Naive B cell (primary cell): ENCODE measurements at regions not wholly inside any gene's neighbourhood (a gene's known extent, or its start where the extent isn't known, plus 50 kb on each side); places are given as distances from the start of the nearest gene placed in this dataset.
A peak's percentile ranks its signal among the peaks of the same experiment; 100 is the strongest.

Experiments
- ATAC-seq, 2 donors: fragments of 150-1000 bp; cut with Tn5 transposase; 2 replicates each; pipeline ENCODE4 v1.10.0; 2021; ENCODE audit warnings: low read depth in 2 of 2, mild to moderate bottlenecking in 2 of 2, moderate library complexity in 2 of 2
- DNase-seq: peaks from one replicate; pipeline ENCODE4 v3.0.0; 2022
- H3K27ac Mint-ChIP-seq, 6 donors: one replicate each; pipeline ENCODE4 v1.8.0; 2020 to 2022; ENCODE audit warnings: mild to moderate bottlenecking in 6 of 6, mixed read lengths in 6 of 6, moderate library complexity in 5 of 6, inconsistent platforms in 2 of 6
- H3K27me3 Mint-ChIP-seq, 3 donors: one replicate each; pipeline ENCODE4 v1.8.0; 2021 to 2022; ENCODE audit warnings: mixed read lengths in 3 of 3, mild to moderate bottlenecking in 1 of 3
- H3K36me3 Mint-ChIP-seq, 2 donors: one replicate each; pipeline ENCODE4 v1.8.0; 2020 to 2022; ENCODE audit warnings: mixed read lengths in 2 of 2, inconsistent platforms in 1 of 2, mild to moderate bottlenecking in 1 of 2
- H3K4me1 Mint-ChIP-seq, 3 donors: one replicate each; pipeline ENCODE4 v1.8.0; 2020 to 2022; ENCODE audit warnings: mixed read lengths in 3 of 3, inconsistent platforms in 1 of 3, mild to moderate bottlenecking in 1 of 3, moderate library complexity in 1 of 3
- H3K4me3 Mint-ChIP-seq, 8 donors: one replicate each; pipeline ENCODE4 v1.8.0; 2020 to 2022; ENCODE audit warnings: mild to moderate bottlenecking in 8 of 8, mixed read lengths in 8 of 8, moderate library complexity in 8 of 8, inconsistent platforms in 2 of 8
- H3K9me3 Mint-ChIP-seq, 7 donors: one replicate each; pipeline ENCODE4 v1.8.0; 2020 to 2022; ENCODE audit warnings: mixed read lengths in 7 of 7, mild to moderate bottlenecking in 5 of 7, inconsistent platforms in 2 of 7, moderate library complexity in 1 of 7

DNA sequence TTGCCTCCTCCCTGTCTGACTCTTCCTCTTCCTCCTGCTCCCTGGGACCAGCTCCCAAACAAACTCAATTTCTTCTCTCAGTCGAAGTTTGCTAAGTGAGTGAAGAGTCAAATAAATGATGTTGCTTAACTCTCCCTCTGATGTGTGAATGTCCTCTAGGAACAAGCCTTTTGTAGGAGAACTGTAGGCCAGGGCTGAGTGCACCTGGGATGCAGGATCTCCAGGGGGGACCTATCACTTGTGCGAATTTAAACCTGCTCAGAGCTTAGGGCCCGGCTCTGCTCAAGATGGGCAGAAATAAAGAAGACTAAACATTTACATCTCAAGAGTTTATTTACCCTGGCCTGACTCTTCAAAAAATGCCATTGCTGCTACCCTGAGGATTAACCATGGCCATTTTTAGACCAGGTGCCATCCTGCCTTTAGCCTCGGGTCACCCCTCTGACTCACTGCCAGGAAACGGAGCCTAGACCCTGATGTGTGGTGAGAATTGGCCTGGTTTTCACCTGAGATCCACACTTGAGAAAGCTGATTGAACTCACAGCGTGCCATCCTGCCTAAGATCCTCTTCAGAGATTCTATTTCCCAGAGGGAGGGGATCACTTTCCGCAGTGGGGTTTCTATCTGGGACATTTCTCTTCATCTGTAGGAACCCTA, 63.6 kb upstream of the CD93 start:
- ATAC-seq (no peak), DNase-seq (no peak)
- no peaks in the 10 kb centered on the region for H3K36me3 Mint-ChIP-seq
- no peak overlapping the region for H3K27ac Mint-ChIP-seq
- H3K4me3 Mint-ChIP-seq, result no peak overlapping the region
- peaks cover 4 to 14% (median 5%) of the 10 kb centered on the region in 3 donors for H3K4me1 Mint-ChIP-seq
- H3K27me3 Mint-ChIP-seq, result peaks cover 4 to 32% (median 7%) of the 10 kb centered on the region in 3 donors
- peaks cover 0 to 3% (median 0%) of the 10 kb centered on the region in 7 donors for H3K9me3 Mint-ChIP-seq

DNA sequence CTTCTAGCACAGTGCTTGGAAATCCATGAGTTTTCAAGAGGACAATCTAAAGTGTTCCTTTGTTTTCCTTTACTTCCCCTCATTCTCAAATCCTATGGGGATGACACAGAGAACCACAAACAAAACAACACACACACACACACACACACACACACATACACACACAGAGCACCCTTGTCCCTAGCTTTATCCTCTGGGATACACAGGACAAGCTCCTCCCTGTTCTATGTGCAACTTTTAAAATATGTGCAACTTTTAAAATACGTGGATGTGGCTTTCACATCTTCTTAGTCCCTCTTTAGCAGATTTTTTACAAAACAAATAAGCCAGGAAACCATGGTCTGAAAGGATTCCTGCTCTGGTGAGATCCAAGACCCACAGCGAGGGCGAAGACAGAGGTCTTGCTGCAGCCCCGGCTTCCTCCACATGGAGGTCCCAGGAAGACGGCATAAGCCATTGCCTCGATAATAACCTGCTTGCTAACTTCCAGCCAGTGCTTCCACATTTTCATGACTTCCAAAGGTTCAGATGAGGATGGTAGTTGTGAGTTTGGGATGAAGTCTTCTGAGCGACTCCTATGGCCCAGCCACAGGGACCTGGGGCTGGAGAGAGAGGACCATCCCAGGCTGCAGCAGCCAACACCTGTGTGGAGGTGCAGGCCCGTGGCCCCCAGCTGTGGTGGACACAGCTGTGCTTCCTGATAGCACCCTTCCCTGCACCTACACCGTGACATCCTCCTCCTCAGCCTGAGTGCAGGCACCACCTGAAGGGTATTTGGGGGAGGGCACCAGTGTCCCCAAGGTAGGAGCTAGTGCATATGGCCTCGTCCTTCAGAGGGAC, 62.8 kb upstream of the CD93 start:
- Mint-ChIP-seq H3K4me1 (peaks cover 0 to 9% (median 2%) of the 10 kb centered on the region in 3 donors), H3K27me3 (peaks cover 4 to 40% (median 14%) of the 10 kb centered on the region in 3 donors), H3K9me3 (peaks cover 0 to 3% (median 0%) of the 10 kb centered on the region in 7 donors), H3K36me3 (no peaks in the 10 kb centered on the region), H3K27ac (no peak overlapping the region), H3K4me3 (no peak overlapping the region)
- DNase-seq (no peak), ATAC-seq (no peak)

DNA sequence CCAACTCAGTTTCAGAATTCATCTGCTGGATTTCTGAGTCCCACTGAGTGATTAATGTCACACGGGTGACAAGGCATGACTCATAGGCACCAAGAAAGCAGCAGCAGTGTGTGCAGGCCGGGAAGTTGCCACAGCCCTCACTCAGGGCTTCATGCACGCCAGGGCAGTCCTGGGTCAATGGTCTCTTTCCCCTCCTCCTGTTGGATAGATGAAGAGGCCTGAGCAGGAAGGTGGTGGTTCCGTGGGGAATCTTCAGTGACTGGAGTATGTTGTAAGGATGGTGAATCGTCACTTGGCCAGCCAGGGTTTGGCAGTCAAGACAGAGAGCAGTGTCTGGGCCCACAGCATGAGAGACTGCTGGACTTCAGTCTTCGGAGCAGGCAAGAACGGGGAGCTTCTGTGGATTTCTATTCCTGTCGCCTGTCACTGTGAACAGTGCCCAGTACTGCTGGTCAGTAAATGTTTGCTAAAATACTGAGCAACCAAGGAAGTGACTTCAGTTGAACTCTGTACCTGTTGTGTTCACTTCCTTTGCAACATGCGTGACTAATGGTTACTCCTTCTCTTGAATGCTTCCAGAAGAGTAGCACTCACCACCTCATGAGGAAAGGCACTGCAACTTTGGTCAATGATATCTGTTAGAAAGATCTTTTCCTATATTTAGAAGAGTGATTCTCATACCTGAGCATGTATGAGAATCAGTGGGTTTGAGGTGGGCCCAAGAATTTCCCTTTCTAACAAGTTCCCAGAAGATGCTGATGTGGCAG, 62.0 kb upstream of the CD93 start:
- H3K27me3 Mint-ChIP-seq, result peaks cover 4 to 40% (median 14%) of the 10 kb centered on the region in 3 donors
- H3K9me3 Mint-ChIP-seq, result peaks cover 0 to 3% (median 0%) of the 10 kb centered on the region in 7 donors
- H3K4me3 Mint-ChIP-seq, result no peak overlapping the region
- no peaks in the 10 kb centered on the region for H3K36me3 Mint-ChIP-seq
- H3K27ac Mint-ChIP-seq, result no peak overlapping the region
- DNase-seq, result no peak
- no peak for ATAC-seq
- H3K4me1 Mint-ChIP-seq, result peaks cover 0 to 9% (median 2%) of the 10 kb centered on the region in 3 donors

DNA sequence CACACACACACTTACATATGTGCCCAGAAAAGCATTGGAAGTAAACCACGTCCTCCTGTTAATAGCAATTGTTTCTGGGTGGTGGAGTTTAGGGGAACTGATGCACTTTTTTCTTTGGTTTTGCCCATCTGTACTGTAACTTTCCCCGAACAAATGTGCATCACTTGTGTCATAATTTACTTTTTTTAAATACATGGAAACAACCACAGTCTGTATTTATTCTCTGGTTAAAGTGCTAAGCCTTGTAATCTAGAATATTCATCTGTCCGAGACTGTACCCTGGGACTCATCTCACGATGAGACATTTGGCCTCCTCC, 61.5 kb upstream of the CD93 start:
- Mint-ChIP-seq H3K36me3 (no peaks in the 10 kb centered on the region), H3K27me3 (peaks cover 4 to 40% (median 14%) of the 10 kb centered on the region in 3 donors), H3K4me3 (no peak overlapping the region), H3K9me3 (peaks cover 0 to 3% (median 0%) of the 10 kb centered on the region in 7 donors), H3K27ac (no peak overlapping the region), H3K4me1 (peaks cover 0 to 9% (median 2%) of the 10 kb centered on the region in 3 donors)
- DNase-seq, result no peak
- ATAC-seq, result no peak

DNA sequence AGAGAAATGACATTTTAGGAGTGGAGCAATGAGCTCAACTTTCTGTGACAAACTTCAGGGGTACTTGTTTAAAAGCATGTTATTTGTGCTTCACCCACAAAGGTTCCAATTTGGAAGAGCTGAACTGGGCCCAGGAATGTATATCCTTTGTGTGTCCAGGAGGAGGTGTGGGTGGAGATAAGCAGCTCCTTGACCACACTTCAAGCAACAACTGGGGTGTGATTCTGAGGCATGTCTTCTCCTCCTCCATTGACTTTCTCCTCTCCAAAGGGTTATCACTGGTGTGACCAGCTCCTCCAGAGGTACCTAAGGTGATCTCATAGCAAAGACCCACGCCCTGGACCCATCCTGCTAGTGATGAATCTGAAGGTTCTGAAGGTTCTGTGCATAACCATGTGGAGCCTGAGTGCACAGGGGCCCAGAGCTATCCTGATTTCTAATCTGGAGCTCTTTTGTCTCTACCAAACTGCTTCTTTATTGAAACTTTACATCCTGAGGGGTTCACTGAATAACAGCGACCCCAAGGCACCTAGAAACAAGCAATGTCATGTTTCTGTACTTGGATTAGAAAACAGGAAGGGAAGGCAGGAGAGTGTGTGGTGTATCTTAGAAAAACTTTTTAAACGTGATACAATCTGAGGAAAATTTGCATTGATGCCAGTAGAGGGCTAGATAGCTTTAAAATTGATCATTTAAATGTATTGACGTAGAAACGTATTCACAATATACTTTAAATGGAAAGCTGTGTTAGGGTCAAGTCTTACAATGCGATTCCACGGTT, 60.9 kb upstream of the CD93 start:
- DNase-seq, result no peak
- Mint-ChIP-seq H3K27me3 (peaks cover 4 to 40% (median 14%) of the 10 kb centered on the region in 3 donors), H3K4me1 (peaks cover 0 to 9% (median 4%) of the 10 kb centered on the region in 3 donors), H3K27ac (no peak overlapping the region), H3K9me3 (peaks cover 0 to 3% (median 0%) of the 10 kb centered on the region in 7 donors), H3K36me3 (no peaks in the 10 kb centered on the region), H3K4me3 (no peak overlapping the region)
- no peak for ATAC-seq

DNA sequence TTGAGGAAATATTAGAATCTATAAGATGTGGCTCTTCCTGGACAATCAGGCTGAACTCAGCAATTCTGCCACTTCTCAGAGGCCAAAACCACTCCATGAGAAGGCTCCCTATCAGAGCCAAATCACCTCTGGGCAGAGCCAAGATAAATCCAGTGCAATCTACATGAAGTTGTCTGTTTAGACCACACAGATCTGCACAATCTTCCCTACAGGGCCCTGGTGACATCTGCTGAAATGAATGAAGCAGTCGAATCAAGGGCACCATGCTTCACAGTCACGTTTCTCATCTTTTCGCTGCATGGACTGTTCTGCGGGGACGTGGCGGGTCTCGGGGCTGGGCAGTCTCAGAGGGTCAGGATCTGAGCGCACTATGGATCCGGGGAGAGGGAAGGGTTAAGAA, 60.1 kb upstream of the CD93 start:
- no peak for DNase-seq
- H3K27ac Mint-ChIP-seq, result peak overlapping the region in 1 of 6 donors; percentile 14
- ATAC-seq, result no peak
- H3K36me3 Mint-ChIP-seq, result no peaks in the 10 kb centered on the region
- peaks cover 2 to 3% (median 2%) of the 10 kb centered on the region in 3 donors for H3K4me1 Mint-ChIP-seq
- no peak overlapping the region for H3K4me3 Mint-ChIP-seq
- H3K27me3 Mint-ChIP-seq, result peaks cover 0 to 31% (median 7%) of the 10 kb centered on the region in 3 donors
- H3K9me3 Mint-ChIP-seq, result no peaks in the 10 kb centered on the region

DNA sequence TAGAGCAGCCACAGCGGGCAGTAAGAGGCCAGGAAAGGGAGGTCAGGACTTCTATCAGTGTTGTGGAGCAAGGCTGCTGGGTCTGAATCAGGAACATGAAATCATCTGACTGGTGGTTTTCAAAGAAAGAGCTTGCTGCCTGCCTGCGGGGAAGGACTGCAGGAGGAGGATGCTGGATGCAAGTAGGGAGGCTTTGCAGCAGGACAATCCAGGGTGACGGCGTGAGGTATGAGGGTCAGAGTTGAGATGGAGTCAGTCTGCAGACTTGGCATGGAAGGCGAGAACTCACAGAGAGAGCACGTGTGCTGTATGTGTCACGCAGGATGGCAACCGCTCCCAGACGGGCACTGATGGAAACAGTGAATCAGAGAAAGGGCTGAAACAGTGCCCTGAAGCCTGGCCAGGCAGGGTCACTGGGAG, 59.2 kb upstream of the CD93 start:
- H3K9me3 Mint-ChIP-seq, result no peaks in the 10 kb centered on the region
- no peak for ATAC-seq
- peaks cover 0 to 3% (median 2%) of the 10 kb centered on the region in 3 donors for H3K4me1 Mint-ChIP-seq
- DNase-seq, result no peak
- H3K27ac Mint-ChIP-seq, result peak overlapping the region in 1 of 6 donors; percentile 66
- H3K36me3 Mint-ChIP-seq, result no peaks in the 10 kb centered on the region
- H3K4me3 Mint-ChIP-seq, result no peak overlapping the region
- peaks cover 0 to 26% (median 6%) of the 10 kb centered on the region in 3 donors for H3K27me3 Mint-ChIP-seq

DNA sequence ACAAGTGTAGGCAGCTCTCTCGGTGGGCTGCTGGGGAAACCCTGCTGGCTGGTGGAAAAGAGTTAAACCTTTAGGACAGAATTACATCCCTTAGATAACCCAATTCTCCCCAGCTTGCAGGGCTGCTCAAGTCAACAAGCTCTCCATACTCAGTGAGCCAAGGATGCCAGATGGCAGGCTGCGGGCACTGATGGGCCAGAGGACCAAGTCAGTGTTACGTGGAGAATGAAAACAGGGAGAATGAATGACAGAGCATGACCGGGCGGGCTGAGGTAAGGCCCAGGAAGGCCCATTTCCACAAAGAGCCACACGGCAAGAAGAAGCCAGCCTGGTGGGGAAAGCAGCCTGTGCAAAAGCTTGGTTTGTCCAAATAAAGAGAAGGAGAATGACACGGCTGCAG, 58.7 kb upstream of the CD93 start:
- peak overlapping the region in 1 of 6 donors; percentile 33 for H3K27ac Mint-ChIP-seq
- ATAC-seq (no peak), DNase-seq (no peak)
- no peaks in the 10 kb centered on the region for H3K36me3 Mint-ChIP-seq
- H3K4me3 Mint-ChIP-seq, result no peak overlapping the region
- peaks cover 0 to 21% (median 6%) of the 10 kb centered on the region in 3 donors for H3K27me3 Mint-ChIP-seq
- no peaks in the 10 kb centered on the region for H3K9me3 Mint-ChIP-seq
- peaks cover 0 to 3% (median 2%) of the 10 kb centered on the region in 3 donors for H3K4me1 Mint-ChIP-seq

DNA sequence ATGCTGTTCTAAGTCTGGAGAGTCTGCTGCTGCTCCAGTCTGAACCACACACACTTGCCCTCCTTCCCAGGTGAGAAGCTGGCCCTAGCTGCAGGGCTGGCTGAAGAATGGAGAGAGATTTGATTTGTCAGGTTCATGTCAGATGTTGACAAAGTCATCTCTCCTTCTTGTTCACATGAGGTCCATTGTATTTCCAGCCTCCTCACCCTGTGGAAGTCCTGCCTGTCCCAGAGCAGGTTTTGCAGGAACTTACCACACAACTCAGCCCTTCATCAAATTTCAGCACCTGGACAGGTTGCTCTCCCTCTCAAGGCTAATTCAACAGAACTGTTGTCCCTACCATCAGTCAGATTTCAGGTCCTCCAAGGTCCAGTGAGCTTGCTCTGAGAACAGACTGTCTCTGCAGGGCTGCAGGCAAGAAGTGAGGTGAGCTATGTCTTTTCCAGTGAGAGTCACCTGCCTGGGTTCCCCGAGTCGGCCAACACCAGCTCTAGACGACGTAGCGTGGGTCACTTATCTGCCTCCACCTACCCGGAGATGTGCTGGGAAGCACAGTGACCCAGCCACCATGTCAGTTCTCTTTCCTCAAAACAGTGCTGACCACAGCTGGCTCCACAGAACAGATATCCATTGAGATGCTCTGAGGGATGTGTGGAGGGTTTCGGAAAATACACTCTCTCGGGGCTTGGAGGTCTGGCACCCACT, 58.0 kb upstream of the CD93 start:
- no peak overlapping the region for H3K27ac Mint-ChIP-seq
- H3K4me1 Mint-ChIP-seq, result peaks cover 0 to 3% (median 2%) of the 10 kb centered on the region in 3 donors
- H3K9me3 Mint-ChIP-seq, result no peaks in the 10 kb centered on the region
- peaks cover 0 to 16% (median 6%) of the 10 kb centered on the region in 3 donors for H3K27me3 Mint-ChIP-seq
- H3K4me3 Mint-ChIP-seq, result no peak overlapping the region
- ATAC-seq, result no peak
- H3K36me3 Mint-ChIP-seq, result no peaks in the 10 kb centered on the region
- DNase-seq, result no peak

DNA sequence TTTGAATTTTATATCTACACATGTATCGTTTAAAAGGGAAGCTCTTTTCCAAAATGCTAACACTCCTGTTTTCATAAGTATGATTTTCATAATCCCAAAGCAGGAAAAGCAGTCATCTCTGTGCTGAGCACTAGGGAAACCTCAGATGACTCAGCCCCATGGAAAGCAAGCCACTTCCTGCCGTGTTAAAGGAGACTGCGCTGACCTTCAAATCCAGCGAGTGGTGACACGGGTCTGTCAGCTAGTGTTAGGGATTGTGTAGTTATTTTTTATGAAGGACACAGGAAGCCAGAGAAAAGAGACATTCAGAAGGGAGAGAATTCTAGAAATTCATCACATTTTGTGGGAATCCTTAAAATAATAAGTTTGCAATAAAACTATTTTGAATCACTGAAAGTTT, 57.0 kb upstream of the CD93 start:
- H3K4me1 Mint-ChIP-seq, result peaks cover 0 to 3% (median 2%) of the 10 kb centered on the region in 3 donors
- DNase-seq (no peak), ATAC-seq (no peak)
- H3K9me3 Mint-ChIP-seq, result no peaks in the 10 kb centered on the region
- no peak overlapping the region for H3K27ac Mint-ChIP-seq
- H3K4me3 Mint-ChIP-seq, result peak overlapping the region in 1 of 8 donors; percentile 54
- H3K36me3 Mint-ChIP-seq, result no peaks in the 10 kb centered on the region
- peaks cover 0 to 16% (median 6%) of the 10 kb centered on the region in 3 donors for H3K27me3 Mint-ChIP-seq

DNA sequence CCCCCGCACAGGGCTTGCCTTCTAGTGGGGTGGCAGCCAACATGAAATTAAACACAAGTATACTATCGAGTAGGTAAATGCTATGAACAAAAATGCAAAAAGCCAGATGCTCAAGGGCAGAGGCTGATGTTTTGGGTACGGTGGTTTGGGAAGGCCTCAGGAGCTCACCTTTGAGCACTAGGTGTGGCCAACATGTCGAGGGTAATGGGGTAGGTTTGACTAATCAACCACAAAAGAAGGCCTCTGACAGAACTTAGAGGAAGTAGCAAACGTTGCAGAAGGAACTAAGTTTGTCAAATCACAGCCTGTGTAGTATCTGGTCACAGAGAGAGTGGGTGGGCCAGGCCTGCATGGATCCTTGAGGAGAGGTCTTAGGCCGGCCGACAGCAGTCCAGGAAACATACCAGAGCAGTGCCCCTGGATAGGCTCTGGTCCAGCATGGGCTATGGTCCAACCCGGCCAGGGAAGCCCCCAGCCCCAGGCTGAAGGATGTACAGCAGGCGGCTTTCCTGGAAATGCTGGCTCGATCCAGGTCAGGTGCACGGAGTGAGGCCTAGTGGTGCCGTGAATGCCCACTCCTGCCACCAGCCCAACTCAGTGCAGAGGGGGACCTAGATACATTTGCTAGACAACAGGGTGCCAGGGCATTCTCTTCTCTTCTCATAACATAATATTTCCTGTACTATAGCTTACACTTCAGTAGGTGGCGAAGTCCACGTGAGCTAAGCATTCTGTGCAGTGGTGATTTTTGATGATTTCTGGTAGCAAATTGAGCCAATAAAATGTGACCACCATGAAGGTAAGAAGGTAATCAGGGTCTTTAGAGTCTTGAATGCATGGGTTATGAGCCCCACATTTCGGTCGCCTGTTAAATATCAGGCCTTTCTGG, 56.3 kb upstream of the CD93 start:
- H3K27ac Mint-ChIP-seq, result no peak overlapping the region
- H3K4me3 Mint-ChIP-seq, result no peak overlapping the region
- H3K9me3 Mint-ChIP-seq, result no peaks in the 10 kb centered on the region
- ATAC-seq (no peak), DNase-seq (no peak)
- peaks cover 0 to 16% (median 6%) of the 10 kb centered on the region in 3 donors for H3K27me3 Mint-ChIP-seq
- peaks cover 0 to 3% (median 2%) of the 10 kb centered on the region in 3 donors for H3K4me1 Mint-ChIP-seq
- no peaks in the 10 kb centered on the region for H3K36me3 Mint-ChIP-seq
